ENCODE measurements at regions not wholly inside any gene's neighbourhood (a gene's known extent, or its start where the extent isn't known, plus 50 kb on each side); places are given as distances from the start of the nearest gene placed in this dataset.

DNA sequence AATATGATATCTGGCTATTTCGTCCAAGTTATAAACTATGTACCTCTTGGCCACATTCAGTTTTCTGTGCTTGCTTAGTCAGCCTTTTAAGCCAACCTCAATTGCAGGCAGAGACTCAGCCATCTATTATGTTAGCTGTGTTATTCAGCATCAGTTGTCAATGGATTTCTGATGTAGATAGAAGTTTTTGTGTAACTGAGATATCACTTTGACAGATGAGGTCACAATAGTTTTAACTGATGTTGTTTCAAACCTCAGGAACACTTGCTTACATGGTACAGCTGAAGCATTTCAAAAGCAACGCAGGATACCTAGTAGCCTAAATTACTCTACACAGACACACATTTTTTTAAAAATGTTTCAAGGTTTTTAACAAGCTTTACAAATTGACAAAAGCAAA lies 1478.0 kb downstream of the NCAM2 start:
- intact Hi-C loops (cut with DNase I, micrococcal nuclease) = no loop called here
- Histone ChIP-seq H3K36me3 (ENCODE audit: low read depth) (no peaks in the 10 kb centered on the region), H3K4me3 (no peak overlapping the region), H3K9me3 (peaks cover 16% of the 10 kb centered on the region), H3K4me1 (ENCODE audit: low read depth) (no peaks in the 10 kb centered on the region)
- DNase-seq (no peak), ATAC-seq (no peak)
- TF ChIP-seq CTCF (IDR thresholded peaks at IDR 0.05) = no peak

- ATAC-seq (no peak), DNase-seq (no peak)
- Histone ChIP-seq H3K36me3 (ENCODE audit: low read depth) (no peaks in the 10 kb centered on the region), H3K9me3 (peaks cover 16% of the 10 kb centered on the region), H3K4me1 (ENCODE audit: low read depth) (no peaks in the 10 kb centered on the region), H3K4me3 (no peak overlapping the region)
- no peak for TF ChIP-seq CTCF (IDR thresholded peaks at IDR 0.05)
- intact Hi-C loops (cut with DNase I, micrococcal nuclease) = no loop called here
Measured at GRCh38 chr21:22476726-22477646, 1478.8 kb downstream of the NCAM2 start.

DNA sequence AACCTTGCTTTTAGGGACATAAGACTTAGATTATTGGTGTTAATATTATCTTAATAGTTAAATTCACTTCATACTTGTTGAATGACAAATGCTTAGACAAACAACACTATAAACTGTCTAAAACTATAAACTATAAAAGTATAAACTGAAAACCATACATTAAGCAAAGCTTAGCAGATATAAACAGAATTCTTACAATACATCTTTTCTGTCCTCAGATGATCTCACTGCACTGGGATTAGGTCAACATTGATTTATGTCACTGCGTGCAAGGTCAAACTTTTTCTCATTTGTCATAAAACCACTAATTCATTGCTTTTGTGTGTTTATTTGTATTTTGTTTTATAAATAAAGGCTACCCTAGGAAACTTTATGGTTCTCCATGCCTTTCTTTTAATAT lies 1491.8 kb downstream of the NCAM2 start:
- intact Hi-C loops (cut with DNase I, micrococcal nuclease) = no loop called here
- no peak for TF ChIP-seq CTCF (IDR thresholded peaks at IDR 0.05)

GRCh38 chr21:22516230-22516629 lies 1518.0 kb downstream of the NCAM2 start:
- Histone ChIP-seq H3K9me3 (peaks cover 15% of the 10 kb centered on the region), H3K4me1 (ENCODE audit: low read depth) (no peaks in the 10 kb centered on the region), H3K36me3 (ENCODE audit: low read depth) (no peaks in the 10 kb centered on the region), H3K4me3 (no peak overlapping the region)
- no peak for TF ChIP-seq CTCF (IDR thresholded peaks at IDR 0.05)
- DNase-seq (no peak), ATAC-seq (no peak)
- intact Hi-C loops (cut with DNase I, micrococcal nuclease) = no loop called here

More for the DNA sequence above, 1491.8 kb downstream of the NCAM2 start:
- H3K9me3 ChIP-seq = peaks cover 24% of the 10 kb centered on the region
- ATAC-seq (no peak), DNase-seq (no peak)
- H3K4me1 ChIP-seq (ENCODE audit: low read depth) = no peaks in the 10 kb centered on the region
- H3K4me3 ChIP-seq = no peak overlapping the region
- H3K36me3 ChIP-seq (ENCODE audit: low read depth) = no peaks in the 10 kb centered on the region

DNA sequence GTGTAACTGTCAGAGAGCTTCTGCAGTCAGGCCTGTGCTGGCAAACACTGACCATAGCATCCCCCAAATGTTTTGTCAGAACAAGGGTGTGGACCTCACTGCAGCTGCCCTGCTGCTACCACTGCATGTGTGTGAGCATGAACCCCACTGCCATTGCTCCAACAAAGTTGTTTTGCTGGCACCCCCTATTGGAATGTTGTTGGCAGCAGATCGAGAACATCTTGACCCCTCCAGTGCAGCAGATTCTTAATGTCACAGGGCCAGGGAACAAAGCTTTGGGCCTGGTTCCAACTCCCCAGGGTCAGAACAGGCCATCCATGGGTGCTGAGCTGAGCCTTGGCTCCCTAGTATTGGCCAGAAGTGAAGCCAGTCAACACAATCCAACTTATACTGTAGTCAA lies 1537.4 kb downstream of the NCAM2 start:
- ATAC-seq = no peak
- Histone ChIP-seq H3K4me3 (no peak overlapping the region), H3K36me3 (ENCODE audit: low read depth) (no peaks in the 10 kb centered on the region), H3K4me1 (ENCODE audit: low read depth) (no peaks in the 10 kb centered on the region), H3K9me3 (peaks cover 44% of the 10 kb centered on the region)
- DNase-seq = no peak
- TF ChIP-seq CTCF (IDR thresholded peaks at IDR 0.05) = no peak
- intact Hi-C loops (cut with DNase I, micrococcal nuclease) = no loop called here

All from mucosa of descending colon (tissue), 3 donors.